Ishikawa (cell line): ENCODE measurements at regions not wholly inside any gene's neighbourhood (a gene's known extent, or its start where the extent isn't known, plus 50 kb on each side); places are given as distances from the start of the nearest gene placed in this dataset.

Experiments used
- CEBPB ChIP-seq: IDR thresholded peaks from 2 replicates; pipeline ENCODE4 v1.6.1; 2012
- EGR1 ChIP-seq: IDR thresholded peaks from 2 replicates; pipeline ENCODE4 v1.6.1; 2012
- EP300 ChIP-seq: IDR thresholded peaks from 2 replicates; pipeline ENCODE4 v1.6.1; 2012; ENCODE audit warnings: borderline replicate concordance
- FOXM1 ChIP-seq: IDR thresholded peaks from 2 replicates; pipeline ENCODE4 v1.6.1; 2012; ENCODE audit warnings: low read depth, borderline replicate concordance
- NFIC ChIP-seq: IDR thresholded peaks from 2 replicates; pipeline ENCODE4 v1.6.1; 2012
- RAD21 ChIP-seq: IDR thresholded peaks from 2 replicates; pipeline ENCODE4 v1.6.1; 2012; ENCODE audit warnings: low read depth
- TAF1 ChIP-seq: IDR thresholded peaks from 2 replicates; pipeline ENCODE4 v1.6.1; 2012; ENCODE audit warnings: low read depth, mild to moderate bottlenecking
- TCF12 ChIP-seq: IDR thresholded peaks from 2 replicates; pipeline ENCODE4 v1.6.1; 2012; ENCODE audit warnings: low read depth
- TEAD4 ChIP-seq: IDR thresholded peaks from 2 replicates; pipeline ENCODE4 v1.6.1; 2012
- YY1 ChIP-seq: IDR thresholded peaks from 2 replicates; pipeline ENCODE4 v1.6.1; 2012; ENCODE audit warnings: low read depth
- ZBTB7A ChIP-seq: IDR thresholded peaks from 2 replicates; pipeline ENCODE4 v1.6.1; 2012; ENCODE audit warnings: low read depth
- TF ChIP-seq, protein P1 (sequence below): IDR thresholded peaks from 2 replicates; pipeline ENCODE4 v1.6.1; 2012
- TF ChIP-seq, protein P2 (sequence below): IDR thresholded peaks from 2 replicates; pipeline ENCODE4 v1.6.1; 2012
- TF ChIP-seq, protein P3 (sequence below): IDR thresholded peaks from 2 replicates; pipeline ENCODE4 v1.6.1; 2012; ENCODE audit warnings: low read depth, mild to moderate bottlenecking

DNA sequence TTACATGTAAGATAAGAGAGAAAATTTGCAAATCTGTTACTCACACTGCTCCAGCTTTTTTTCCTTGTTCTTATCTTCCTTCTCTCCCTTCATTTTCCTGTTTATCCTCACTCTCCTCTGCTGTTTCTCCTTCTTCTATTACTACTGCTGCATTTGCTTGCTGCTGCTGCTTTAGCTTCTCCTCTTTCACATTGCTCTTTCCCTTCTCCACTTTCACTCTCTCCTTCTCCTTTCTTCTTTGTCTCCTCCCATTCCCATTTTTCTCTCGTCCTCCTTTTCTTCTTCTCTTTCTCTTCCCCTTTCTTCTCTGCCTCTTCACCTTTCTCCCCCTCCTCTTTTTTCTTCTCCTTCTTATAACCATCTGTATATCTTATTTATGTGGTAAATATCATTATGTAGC lies 288.6 kb downstream of the CDH9 start:
- TF ChIP-seq EP300 (no peak), CEBPB (no peak), EGR1 (no peak), FOXM1 (no peak), ZBTB7A (no peak), RAD21 (no peak), TCF12 (no peak), YY1 (no peak), TEAD4 (no peak), TAF1 (no peak), NFIC (no peak)
- TF ChIP-seq, protein P1, sequence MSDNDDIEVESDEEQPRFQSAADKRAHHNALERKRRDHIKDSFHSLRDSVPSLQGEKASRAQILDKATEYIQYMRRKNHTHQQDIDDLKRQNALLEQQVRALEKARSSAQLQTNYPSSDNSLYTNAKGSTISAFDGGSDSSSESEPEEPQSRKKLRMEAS = no peak
- TF ChIP-seq, protein P2, sequence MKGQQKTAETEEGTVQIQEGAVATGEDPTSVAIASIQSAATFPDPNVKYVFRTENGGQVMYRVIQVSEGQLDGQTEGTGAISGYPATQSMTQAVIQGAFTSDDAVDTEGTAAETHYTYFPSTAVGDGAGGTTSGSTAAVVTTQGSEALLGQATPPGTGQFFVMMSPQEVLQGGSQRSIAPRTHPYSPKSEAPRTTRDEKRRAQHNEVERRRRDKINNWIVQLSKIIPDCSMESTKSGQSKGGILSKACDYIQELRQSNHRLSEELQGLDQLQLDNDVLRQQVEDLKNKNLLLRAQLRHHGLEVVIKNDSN = no peak
- TF ChIP-seq, protein P3, sequence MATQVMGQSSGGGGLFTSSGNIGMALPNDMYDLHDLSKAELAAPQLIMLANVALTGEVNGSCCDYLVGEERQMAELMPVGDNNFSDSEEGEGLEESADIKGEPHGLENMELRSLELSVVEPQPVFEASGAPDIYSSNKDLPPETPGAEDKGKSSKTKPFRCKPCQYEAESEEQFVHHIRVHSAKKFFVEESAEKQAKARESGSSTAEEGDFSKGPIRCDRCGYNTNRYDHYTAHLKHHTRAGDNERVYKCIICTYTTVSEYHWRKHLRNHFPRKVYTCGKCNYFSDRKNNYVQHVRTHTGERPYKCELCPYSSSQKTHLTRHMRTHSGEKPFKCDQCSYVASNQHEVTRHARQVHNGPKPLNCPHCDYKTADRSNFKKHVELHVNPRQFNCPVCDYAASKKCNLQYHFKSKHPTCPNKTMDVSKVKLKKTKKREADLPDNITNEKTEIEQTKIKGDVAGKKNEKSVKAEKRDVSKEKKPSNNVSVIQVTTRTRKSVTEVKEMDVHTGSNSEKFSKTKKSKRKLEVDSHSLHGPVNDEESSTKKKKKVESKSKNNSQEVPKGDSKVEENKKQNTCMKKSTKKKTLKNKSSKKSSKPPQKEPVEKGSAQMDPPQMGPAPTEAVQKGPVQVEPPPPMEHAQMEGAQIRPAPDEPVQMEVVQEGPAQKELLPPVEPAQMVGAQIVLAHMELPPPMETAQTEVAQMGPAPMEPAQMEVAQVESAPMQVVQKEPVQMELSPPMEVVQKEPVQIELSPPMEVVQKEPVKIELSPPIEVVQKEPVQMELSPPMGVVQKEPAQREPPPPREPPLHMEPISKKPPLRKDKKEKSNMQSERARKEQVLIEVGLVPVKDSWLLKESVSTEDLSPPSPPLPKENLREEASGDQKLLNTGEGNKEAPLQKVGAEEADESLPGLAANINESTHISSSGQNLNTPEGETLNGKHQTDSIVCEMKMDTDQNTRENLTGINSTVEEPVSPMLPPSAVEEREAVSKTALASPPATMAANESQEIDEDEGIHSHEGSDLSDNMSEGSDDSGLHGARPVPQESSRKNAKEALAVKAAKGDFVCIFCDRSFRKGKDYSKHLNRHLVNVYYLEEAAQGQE = no peak

DNA sequence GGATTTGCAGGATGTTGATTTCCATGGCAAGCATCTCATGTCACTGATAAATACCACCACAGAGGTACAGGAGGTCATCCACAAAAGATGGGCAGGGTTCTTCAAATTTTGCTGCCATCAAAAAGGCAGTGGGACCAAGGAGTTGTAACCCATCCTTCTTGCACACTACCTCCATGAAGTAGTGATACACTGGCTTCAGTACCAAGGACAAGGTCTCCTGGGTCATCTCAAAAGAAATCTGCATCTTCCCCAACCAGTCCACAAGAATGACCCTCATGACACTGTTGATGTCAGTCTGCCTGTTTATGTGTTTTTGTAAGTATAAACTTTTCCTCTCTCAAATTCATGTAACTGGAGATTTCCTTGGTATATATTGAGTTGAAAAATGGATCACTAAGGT lies 298.2 kb downstream of the CDH9 start:
- TF ChIP-seq, protein P3 = peak; percentile 71
- TF ChIP-seq, protein P1 = no peak
- no peak for TF ChIP-seq EGR1

DNA sequence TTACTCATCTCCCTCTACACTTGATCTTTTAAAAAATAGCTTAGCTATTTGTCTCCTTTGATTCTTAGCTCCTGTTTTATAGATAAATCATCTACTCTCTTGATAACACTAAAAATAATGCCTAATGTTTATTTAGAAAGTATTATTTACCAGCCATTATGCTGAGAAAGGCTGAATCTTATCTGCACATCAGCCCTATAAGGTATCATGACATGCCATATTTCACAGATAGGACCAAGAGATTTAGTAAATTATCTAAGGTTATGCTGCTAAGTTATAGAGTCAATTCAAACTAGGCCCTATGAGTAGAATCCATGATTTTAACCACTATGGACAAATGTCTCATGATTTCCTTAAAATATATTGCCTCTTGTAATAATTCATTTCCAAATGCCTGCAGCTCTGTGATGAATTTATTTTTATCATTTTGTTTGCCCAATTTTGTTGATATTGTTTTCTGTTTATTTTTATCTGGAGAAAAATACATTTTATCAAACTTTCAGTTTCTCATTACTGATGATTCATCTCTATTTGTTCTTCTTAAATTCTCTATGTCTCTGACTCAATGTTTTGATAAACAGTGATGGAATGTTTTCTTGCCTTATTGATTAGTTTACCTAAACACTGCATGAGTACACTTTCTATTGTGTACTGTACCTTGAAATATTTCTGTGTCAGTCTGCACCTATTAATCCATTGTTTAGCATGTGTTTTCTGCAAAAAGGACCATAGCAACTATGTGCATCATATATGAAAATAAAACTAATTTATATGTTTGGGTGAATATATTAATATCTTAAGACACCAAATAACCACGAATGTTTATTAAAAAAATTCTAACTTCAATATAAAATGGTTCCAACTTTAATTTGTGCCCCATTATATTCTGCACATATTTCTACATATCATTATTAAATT lies 300.8 kb downstream of the CDH9 start:
- TF ChIP-seq YY1 (no peak), EP300 (no peak), TAF1 (no peak)

DNA sequence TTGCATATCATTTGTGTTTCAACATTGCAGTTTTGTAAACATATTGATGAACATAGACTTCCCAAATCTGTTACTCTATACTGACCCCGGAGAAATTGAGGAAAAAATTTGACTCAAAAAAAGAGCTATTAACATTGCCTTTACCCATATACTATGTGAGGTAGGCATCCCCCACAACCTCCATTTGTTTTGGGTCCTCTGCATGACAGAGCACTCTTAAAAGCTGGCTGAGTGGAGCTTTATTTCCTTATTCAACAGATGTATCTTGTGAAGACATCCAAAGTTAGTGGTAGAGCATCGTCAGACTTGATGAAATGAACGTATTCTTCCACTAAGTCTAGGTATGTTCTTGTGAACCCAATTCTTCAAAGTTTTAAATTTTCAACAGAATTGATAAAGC lies 310.5 kb downstream of the CDH9 start:
- TF ChIP-seq TCF12 (no peak), EP300 (no peak), TEAD4 (no peak), NFIC (no peak), EGR1 (no peak)
- TF ChIP-seq, protein P2 = no peak

DNA sequence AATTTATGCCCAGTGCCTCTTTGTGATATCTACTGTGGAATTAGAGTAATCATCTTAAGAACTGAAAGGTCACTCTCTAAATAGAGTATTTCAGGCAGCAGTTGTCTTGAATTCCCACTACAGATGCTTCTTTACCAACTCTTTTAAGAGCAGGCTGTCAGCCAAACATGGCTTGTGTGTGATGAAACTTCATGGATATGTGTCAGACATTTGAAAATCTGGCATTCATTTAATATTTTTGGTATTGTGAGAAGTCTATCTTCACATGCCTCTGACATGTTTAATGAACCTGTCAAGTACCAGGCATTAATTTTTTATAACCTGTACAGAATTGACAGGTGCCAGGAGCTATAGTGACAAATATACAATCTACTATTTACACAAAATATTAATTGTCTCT lies 318.6 kb downstream of the CDH9 start:
- TF ChIP-seq CEBPB = no peak
- TF ChIP-seq, protein P3 = no peak
- no peak for TF ChIP-seq ZBTB7A
- no peak for TF ChIP-seq TEAD4
- no peak for TF ChIP-seq RAD21
- no peak for TF ChIP-seq TCF12
- TF ChIP-seq, protein P2 = no peak
- TF ChIP-seq YY1 = no peak
- TF ChIP-seq TAF1 = no peak
- no peak for TF ChIP-seq EP300
